ENCODE measurements at regions not wholly inside any gene's neighbourhood (a gene's known extent, or its start where the extent isn't known, plus 50 kb on each side); places are given as distances from the start of the nearest gene placed in this dataset.

- no peak overlapping the region for H3K4me3 ChIP-seq (replicated peaks; ENCODE audit: insufficient read depth, low read length)
- no peaks in the 10 kb centered on the region for H3K27me3 ChIP-seq (ENCODE audit: insufficient read depth, poor library complexity, severe bottlenecking)
- DNase-seq (ENCODE audit: low read depth in 1 of 2, low spot score in 1 of 2), result no peak
- TF ChIP-seq, protein P1, sequence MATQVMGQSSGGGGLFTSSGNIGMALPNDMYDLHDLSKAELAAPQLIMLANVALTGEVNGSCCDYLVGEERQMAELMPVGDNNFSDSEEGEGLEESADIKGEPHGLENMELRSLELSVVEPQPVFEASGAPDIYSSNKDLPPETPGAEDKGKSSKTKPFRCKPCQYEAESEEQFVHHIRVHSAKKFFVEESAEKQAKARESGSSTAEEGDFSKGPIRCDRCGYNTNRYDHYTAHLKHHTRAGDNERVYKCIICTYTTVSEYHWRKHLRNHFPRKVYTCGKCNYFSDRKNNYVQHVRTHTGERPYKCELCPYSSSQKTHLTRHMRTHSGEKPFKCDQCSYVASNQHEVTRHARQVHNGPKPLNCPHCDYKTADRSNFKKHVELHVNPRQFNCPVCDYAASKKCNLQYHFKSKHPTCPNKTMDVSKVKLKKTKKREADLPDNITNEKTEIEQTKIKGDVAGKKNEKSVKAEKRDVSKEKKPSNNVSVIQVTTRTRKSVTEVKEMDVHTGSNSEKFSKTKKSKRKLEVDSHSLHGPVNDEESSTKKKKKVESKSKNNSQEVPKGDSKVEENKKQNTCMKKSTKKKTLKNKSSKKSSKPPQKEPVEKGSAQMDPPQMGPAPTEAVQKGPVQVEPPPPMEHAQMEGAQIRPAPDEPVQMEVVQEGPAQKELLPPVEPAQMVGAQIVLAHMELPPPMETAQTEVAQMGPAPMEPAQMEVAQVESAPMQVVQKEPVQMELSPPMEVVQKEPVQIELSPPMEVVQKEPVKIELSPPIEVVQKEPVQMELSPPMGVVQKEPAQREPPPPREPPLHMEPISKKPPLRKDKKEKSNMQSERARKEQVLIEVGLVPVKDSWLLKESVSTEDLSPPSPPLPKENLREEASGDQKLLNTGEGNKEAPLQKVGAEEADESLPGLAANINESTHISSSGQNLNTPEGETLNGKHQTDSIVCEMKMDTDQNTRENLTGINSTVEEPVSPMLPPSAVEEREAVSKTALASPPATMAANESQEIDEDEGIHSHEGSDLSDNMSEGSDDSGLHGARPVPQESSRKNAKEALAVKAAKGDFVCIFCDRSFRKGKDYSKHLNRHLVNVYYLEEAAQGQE (IDR thresholded peaks at IDR 0.05; ENCODE audit: insufficient replicate concordance, low read depth), result no peak
- TF ChIP-seq GABPA (IDR thresholded peaks at IDR 0.05; ENCODE audit: low read depth), result no peak
- TF ChIP-seq CTCF (IDR thresholded peaks at IDR 0.05; ENCODE audit: insufficient read depth, low read length), result no peak
- TF ChIP-seq SPI1 (IDR thresholded peaks at IDR 0.05; ENCODE audit: borderline replicate concordance, low read depth), result no peak
- no peak for TF ChIP-seq POLR2AphosphoS5 (IDR thresholded peaks at IDR 0.05; ENCODE audit: low read depth)
- H3K27ac ChIP-seq (replicated peaks), result no peak overlapping the region
These were observed 729.8 kb downstream of the PRELID2 start for GRCh38 chr5:145105384-145105783.

- Histone ChIP-seq H3K27ac (replicated peaks) (no peak overlapping the region), H3K4me3 (replicated peaks; ENCODE audit: insufficient read depth, low read length) (no peak overlapping the region), H3K27me3 (ENCODE audit: insufficient read depth, poor library complexity, severe bottlenecking) (no peaks in the 10 kb centered on the region)
- no peak for DNase-seq (ENCODE audit: low read depth in 1 of 2, low spot score in 1 of 2)
- TF ChIP-seq GABPA (IDR thresholded peaks at IDR 0.05; ENCODE audit: low read depth) (no peak), CTCF (IDR thresholded peaks at IDR 0.05; ENCODE audit: insufficient read depth, low read length) (no peak), POLR2AphosphoS5 (IDR thresholded peaks at IDR 0.05; ENCODE audit: low read depth) (no peak), SPI1 (IDR thresholded peaks at IDR 0.05; ENCODE audit: borderline replicate concordance, low read depth) (no peak)
- TF ChIP-seq, protein P1 (IDR thresholded peaks at IDR 0.05; ENCODE audit: insufficient replicate concordance, low read depth), result no peak
These were observed 731.0 kb downstream of the PRELID2 start for GRCh38 chr5:145104106-145104505.

- no peak for DNase-seq (ENCODE audit: low read depth in 1 of 2, low spot score in 1 of 2)
- Histone ChIP-seq H3K4me3 (replicated peaks; ENCODE audit: insufficient read depth, low read length) (no peak overlapping the region), H3K27me3 (ENCODE audit: insufficient read depth, poor library complexity, severe bottlenecking) (no peaks in the 10 kb centered on the region), H3K27ac (replicated peaks) (no peak overlapping the region)
- no peak for TF ChIP-seq CTCF (IDR thresholded peaks at IDR 0.05; ENCODE audit: insufficient read depth, low read length)
- TF ChIP-seq, protein P1 (IDR thresholded peaks at IDR 0.05; ENCODE audit: insufficient replicate concordance, low read depth), result no peak
- no peak for TF ChIP-seq GABPA (IDR thresholded peaks at IDR 0.05; ENCODE audit: low read depth)
- TF ChIP-seq SPI1 (IDR thresholded peaks at IDR 0.05; ENCODE audit: borderline replicate concordance, low read depth), result no peak
- no peak for TF ChIP-seq POLR2AphosphoS5 (IDR thresholded peaks at IDR 0.05; ENCODE audit: low read depth)
These were observed 733.9 kb downstream of the PRELID2 start for GRCh38 chr5:145101246-145101645.
